Colonic mucosa (tissue), 4 donors: ENCODE measurements at regions not wholly inside any gene's neighbourhood (a gene's known extent, or its start where the extent isn't known, plus 50 kb on each side); places are given as distances from the start of the nearest gene placed in this dataset.
"Not testable (repeated sequence)": the region's sequence is repeated elsewhere in the genome, so short reads cannot be mapped to it uniquely, and the experiment has no call there.

ENCODE experiments used
- DNase-seq: peaks from one replicate; pipeline ENCODE4 v3.0.0-alpha.2; 2020
- H3K27ac ChIP-seq: fragments of 200-600 bp; one replicate; pipeline ENCODE4 v1.8.0; 2021
- H3K27me3 ChIP-seq: fragments of 200-600 bp; one replicate; pipeline ENCODE4 v1.8.0; 2021
- H3K36me3 ChIP-seq: fragments of 200-600 bp; one replicate; pipeline ENCODE4 v1.8.0; 2021
- H3K4me1 ChIP-seq: fragments of 200-600 bp; one replicate; pipeline ENCODE4 v1.8.0; 2021; ENCODE audit warnings: mild to moderate bottlenecking
- H3K4me3 ChIP-seq: fragments of 200-600 bp; one replicate; pipeline ENCODE4 v1.8.0; 2021
- H3K9ac ChIP-seq, 2 donors: one replicate each; pipeline ENCODE4 v1.7.0; 2013; ENCODE audit warnings: control low read depth in 2 of 2, low read depth in 2 of 2, low read length in 2 of 2
- H3K9me3 ChIP-seq: fragments of 200-600 bp; one replicate; pipeline ENCODE4 v1.8.0; 2021
- intact Hi-C: fragments of 100-400 bp; cut with DNase I; formaldehyde crosslinking; loops from one replicate; pipeline ENCODE4 v1.14.1; 2022
- TF ChIP-seq, protein P1 (sequence below): fragments of 200-600 bp; IDR thresholded peaks from one replicate; pipeline ENCODE4 v1.8.0; 2022; ENCODE audit warnings: antibody characterized with exemption, mild to moderate bottlenecking
- donor health status: healthy.
- donor health status: DM: no; HTN: no; CAD: no.
- donor health status: DM: no; HTN: no; CAD: no.

GRCh38 chr3:6491768-6492167 lies 369.1 kb upstream of the GRM7 start:
- TF ChIP-seq, protein P1, sequence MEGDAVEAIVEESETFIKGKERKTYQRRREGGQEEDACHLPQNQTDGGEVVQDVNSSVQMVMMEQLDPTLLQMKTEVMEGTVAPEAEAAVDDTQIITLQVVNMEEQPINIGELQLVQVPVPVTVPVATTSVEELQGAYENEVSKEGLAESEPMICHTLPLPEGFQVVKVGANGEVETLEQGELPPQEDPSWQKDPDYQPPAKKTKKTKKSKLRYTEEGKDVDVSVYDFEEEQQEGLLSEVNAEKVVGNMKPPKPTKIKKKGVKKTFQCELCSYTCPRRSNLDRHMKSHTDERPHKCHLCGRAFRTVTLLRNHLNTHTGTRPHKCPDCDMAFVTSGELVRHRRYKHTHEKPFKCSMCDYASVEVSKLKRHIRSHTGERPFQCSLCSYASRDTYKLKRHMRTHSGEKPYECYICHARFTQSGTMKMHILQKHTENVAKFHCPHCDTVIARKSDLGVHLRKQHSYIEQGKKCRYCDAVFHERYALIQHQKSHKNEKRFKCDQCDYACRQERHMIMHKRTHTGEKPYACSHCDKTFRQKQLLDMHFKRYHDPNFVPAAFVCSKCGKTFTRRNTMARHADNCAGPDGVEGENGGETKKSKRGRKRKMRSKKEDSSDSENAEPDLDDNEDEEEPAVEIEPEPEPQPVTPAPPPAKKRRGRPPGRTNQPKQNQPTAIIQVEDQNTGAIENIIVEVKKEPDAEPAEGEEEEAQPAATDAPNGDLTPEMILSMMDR: no peak
- Histone ChIP-seq H3K9ac (no peak overlapping the region), H3K9me3 (no peaks in the 10 kb centered on the region), H3K4me1 (no peaks in the 10 kb centered on the region), H3K4me3 (no peak overlapping the region), H3K27ac (no peak overlapping the region), H3K36me3 (no peaks in the 10 kb centered on the region), H3K27me3 (no peaks in the 10 kb centered on the region)
- no peak for DNase-seq
- intact Hi-C loops: no loop called here

DNA sequence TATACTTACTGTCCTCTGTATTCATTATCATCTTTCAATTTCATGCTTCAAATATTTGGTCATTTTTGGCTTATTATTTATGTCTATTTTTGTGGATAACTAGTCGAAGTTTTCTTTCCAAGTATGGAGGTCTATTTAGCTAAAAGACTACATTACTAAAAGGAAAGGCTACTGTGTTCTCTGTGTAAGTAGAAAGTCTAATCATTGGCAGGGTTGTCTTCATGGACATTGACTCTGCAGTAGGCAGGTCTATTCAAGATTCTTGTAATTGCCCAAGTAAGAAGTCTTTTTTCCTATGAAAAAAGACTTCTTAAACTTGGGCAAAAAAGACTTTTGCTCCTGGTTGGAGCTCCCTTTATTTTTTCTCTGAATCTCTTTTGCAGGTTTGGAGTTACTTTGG lies 368.6 kb upstream of the GRM7 start:
- TF ChIP-seq, protein P1: no peak
- H3K4me1 ChIP-seq: no peaks in the 10 kb centered on the region
- no peak for DNase-seq
- H3K9me3 ChIP-seq: no peaks in the 10 kb centered on the region
- no peak overlapping the region for H3K27ac ChIP-seq
- H3K36me3 ChIP-seq: no peaks in the 10 kb centered on the region
- H3K4me3 ChIP-seq: no peak overlapping the region
- H3K9ac ChIP-seq: no peak overlapping the region
- intact Hi-C loops: no loop called here
- H3K27me3 ChIP-seq: no peaks in the 10 kb centered on the region

DNA sequence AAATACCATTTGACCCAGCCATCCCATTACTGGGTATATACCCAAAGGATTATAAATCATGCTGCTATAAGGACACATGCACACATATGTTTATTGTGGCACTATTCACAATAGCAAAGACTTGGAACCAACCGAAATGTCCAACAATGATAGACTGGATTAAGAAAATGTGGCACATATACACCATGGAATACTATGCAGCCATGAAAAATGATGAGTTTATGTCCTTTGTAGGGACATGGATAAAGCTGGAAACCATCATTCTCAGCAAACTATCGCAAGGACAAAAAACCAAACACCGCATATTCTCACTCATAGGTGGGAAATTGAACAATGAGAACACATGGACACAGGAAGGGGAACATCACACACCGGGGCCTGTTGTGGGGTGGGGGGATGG lies 362.0 kb upstream of the GRM7 start:
- DNase-seq, H3K27ac ChIP-seq, H3K27me3 ChIP-seq, intact Hi-C loops, H3K9ac ChIP-seq, H3K4me1 ChIP-seq, H3K9me3 ChIP-seq, H3K4me3 ChIP-seq, H3K36me3 ChIP-seq: not testable (repeated sequence)

DNA sequence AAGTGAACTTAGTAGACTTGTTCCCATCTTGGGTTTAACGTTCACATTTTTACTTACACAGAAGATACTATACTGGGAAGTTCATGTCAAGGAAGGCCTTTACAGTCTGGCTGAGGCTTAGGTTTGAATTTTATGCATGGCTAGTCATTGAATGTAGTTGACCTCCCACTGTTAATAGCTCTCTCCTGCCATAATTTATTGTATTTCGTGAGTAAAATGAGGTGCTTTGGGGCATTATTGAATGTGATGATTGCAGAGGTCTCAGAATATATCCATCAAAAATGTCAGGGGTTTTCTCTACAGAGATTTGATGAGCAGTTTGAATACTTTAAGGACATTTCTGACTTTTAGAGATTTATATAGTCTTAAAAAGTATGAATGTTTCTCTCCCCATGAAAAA lies 356.6 kb upstream of the GRM7 start:
- H3K36me3 ChIP-seq: no peaks in the 10 kb centered on the region
- H3K27me3 ChIP-seq: no peaks in the 10 kb centered on the region
- TF ChIP-seq, protein P1: no peak
- DNase-seq: no peak
- no peak overlapping the region for H3K27ac ChIP-seq
- H3K4me1 ChIP-seq: no peaks in the 10 kb centered on the region
- intact Hi-C loops: no loop called here
- no peak overlapping the region for H3K9ac ChIP-seq
- H3K4me3 ChIP-seq: no peak overlapping the region
- H3K9me3 ChIP-seq: no peaks in the 10 kb centered on the region

- H3K27me3 ChIP-seq: no peaks in the 10 kb centered on the region
- H3K9me3 ChIP-seq: no peaks in the 10 kb centered on the region
- H3K9ac ChIP-seq: no peak overlapping the region
- intact Hi-C loops: no loop called here
- no peak overlapping the region for H3K4me3 ChIP-seq
- no peak overlapping the region for H3K27ac ChIP-seq
- TF ChIP-seq, protein P1: no peak
- no peak for DNase-seq
- no peaks in the 10 kb centered on the region for H3K4me1 ChIP-seq
- H3K36me3 ChIP-seq: no peaks in the 10 kb centered on the region
Observed at GRCh38 chr3:6504834-6505233, 356.1 kb upstream of the GRM7 start.

GRCh38 chr3:6508410-6508759 lies 352.5 kb upstream of the GRM7 start:
- Histone ChIP-seq H3K4me1 (no peaks in the 10 kb centered on the region), H3K9me3 (no peaks in the 10 kb centered on the region), H3K27me3 (no peaks in the 10 kb centered on the region), H3K9ac (no peak overlapping the region), H3K27ac (no peak overlapping the region), H3K4me3 (no peak overlapping the region), H3K36me3 (no peaks in the 10 kb centered on the region)
- TF ChIP-seq, protein P1: no peak
- intact Hi-C loops: no loop called here
- no peak for DNase-seq
